Bronchial epithelial cell (primary cell): ENCODE measurements at regions not wholly inside any gene's neighbourhood (a gene's known extent, or its start where the extent isn't known, plus 50 kb on each side); places are given as distances from the start of the nearest gene placed in this dataset.
A peak's percentile ranks its signal among the peaks of the same experiment; 100 is the strongest.

ENCODE experiments used
- DNase-seq: peaks from one replicate; pipeline ENCODE4 v3.0.0-alpha.2; 2010; ENCODE audit warnings: low read depth
- FAIRE-seq: peaks from 2 replicates; lab custom pipeline; 2011; peaks lifted over from hg19 to GRCh38; lab: Jason Lieb, UNC
- H3K27me3 ChIP-seq: 2 replicates; pipeline ENCODE4 v1.5.1; 2011; ENCODE audit warnings: low read length; ENCODE audit not compliant: control insufficient read depth, insufficient read depth
- H3K36me3 ChIP-seq: 2 replicates; pipeline ENCODE4 v1.5.1; 2011; ENCODE audit warnings: low read length; ENCODE audit not compliant: control insufficient read depth, insufficient read depth
- H3K4me3 ChIP-seq: 2 replicates; pipeline ENCODE4 v1.5.1; 2011; ENCODE audit warnings: mild to moderate bottlenecking, low read depth, low read length, control low read depth
- TF ChIP-seq, protein P1 (sequence below): IDR thresholded peaks from 2 replicates; pipeline ENCODE4 v1.5.1; 2011; ENCODE audit warnings: mild to moderate bottlenecking, moderate library complexity, low read length, control low read depth, inconsistent platforms; ENCODE audit not compliant: insufficient read depth, severe bottlenecking

GRCh38 chr2:143953451-143954030 lies 566.4 kb downstream of the ZEB2 start:
- Histone ChIP-seq H3K36me3 (no peaks in the 10 kb centered on the region), H3K27me3 (no peaks in the 10 kb centered on the region), H3K4me3 (no peak overlapping the region)
- TF ChIP-seq, protein P1, sequence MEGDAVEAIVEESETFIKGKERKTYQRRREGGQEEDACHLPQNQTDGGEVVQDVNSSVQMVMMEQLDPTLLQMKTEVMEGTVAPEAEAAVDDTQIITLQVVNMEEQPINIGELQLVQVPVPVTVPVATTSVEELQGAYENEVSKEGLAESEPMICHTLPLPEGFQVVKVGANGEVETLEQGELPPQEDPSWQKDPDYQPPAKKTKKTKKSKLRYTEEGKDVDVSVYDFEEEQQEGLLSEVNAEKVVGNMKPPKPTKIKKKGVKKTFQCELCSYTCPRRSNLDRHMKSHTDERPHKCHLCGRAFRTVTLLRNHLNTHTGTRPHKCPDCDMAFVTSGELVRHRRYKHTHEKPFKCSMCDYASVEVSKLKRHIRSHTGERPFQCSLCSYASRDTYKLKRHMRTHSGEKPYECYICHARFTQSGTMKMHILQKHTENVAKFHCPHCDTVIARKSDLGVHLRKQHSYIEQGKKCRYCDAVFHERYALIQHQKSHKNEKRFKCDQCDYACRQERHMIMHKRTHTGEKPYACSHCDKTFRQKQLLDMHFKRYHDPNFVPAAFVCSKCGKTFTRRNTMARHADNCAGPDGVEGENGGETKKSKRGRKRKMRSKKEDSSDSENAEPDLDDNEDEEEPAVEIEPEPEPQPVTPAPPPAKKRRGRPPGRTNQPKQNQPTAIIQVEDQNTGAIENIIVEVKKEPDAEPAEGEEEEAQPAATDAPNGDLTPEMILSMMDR: no peak
- no peak for DNase-seq
- FAIRE-seq: no peak

DNA sequence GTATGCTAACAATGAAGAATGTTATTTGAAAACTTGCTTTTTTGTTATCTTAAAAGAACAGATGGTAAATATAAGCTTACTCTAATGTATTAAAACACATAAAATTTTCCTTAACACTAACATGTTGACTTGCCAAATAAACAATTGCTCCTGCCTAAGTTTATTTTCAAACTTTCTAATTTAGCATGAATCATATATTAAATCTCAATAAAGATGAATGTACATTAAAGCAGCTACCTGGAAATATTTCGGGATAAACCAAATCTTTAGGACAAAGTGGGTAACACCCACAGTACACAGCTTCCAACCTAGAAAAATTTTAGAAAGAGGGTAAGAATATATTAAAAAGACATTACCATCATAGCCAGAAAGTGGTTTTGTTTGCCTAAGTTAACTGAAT lies 567.4 kb downstream of the ZEB2 start:
- Histone ChIP-seq H3K4me3 (no peak overlapping the region), H3K36me3 (no peaks in the 10 kb centered on the region), H3K27me3 (no peaks in the 10 kb centered on the region)
- TF ChIP-seq, protein P1: no peak
- no peak for DNase-seq
- FAIRE-seq: no peak

DNA sequence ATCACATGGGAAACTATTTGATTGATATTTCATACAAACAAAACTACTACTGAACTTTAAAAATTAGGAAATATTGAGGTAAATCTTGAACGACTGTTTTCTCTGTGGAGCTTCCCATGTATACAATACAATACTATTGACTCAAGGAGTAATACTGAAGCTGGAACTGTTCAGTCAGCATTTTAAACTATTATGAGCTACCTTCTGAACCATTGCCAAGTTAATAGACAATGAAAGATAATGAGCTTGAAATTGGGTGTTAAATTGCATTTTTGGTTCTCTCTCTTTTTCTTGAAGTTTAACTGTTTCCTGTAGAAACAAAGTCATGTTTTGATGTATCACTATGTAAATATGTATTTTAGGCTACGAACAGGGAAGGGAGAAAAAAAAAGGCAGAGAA lies 569.2 kb downstream of the ZEB2 start:
- DNase-seq: peak; percentile 18
- H3K4me3 ChIP-seq: no peak overlapping the region
- H3K36me3 ChIP-seq: no peaks in the 10 kb centered on the region
- H3K27me3 ChIP-seq: no peaks in the 10 kb centered on the region
- TF ChIP-seq, protein P1: no peak
- no peak for FAIRE-seq

DNA sequence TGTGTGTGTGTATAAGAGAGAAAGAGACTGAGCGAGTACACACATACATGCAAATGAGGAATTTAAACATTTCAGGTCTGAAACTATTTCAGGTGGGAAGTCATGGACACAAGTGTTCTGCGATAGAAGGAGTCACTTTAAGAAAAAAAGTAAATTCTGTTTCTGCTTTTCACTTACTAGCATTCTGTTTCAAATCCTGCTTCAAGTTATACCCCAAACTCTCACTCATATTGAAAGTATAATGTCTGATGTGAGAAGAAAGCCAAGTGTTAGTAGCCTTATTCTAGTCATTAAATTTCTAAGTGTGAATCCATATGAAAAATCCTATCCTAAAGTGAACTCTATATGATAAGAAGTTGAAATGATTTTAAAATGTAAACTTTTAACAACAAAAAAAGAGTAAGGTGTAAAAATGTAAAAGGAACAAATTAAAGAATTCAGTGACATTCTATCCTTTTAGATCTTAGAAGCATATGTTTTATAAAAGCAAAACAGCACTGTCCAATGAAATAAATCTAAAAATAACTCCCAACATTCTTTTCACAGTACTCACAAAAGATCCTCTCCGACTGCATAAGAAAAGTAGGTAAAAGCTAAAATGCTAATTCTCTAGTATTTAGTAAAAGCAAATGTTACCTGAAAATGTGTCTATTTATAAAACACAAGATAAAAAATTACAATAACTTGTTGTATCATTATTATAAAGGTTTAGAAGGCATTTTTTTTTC lies 570.6 kb downstream of the ZEB2 start:
- DNase-seq: no peak
- FAIRE-seq: no peak
- Histone ChIP-seq H3K4me3 (no peak overlapping the region), H3K36me3 (no peaks in the 10 kb centered on the region), H3K27me3 (no peaks in the 10 kb centered on the region)
- TF ChIP-seq, protein P1: no peak

DNA sequence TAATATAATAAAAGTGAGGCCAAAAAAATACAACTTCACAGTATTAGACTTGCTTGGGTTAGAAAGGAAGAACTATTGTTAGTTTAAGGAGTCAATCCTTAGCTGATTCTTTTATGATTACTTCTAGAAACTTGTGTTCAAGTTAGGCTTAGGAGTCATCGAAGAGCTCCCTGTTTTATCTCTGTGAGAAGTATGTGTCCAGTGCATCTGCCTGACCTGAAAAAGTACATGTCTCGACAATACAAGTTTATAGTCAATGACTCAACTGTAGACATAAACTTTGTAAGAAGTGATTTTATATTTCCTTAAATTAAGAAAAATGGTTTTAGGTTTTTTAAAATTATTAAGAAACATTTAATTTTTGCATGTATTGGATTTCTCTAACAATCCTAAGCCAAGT lies 571.2 kb downstream of the ZEB2 start:
- H3K27me3 ChIP-seq: no peaks in the 10 kb centered on the region
- DNase-seq (peak; percentile 8), FAIRE-seq (no peak)
- TF ChIP-seq, protein P1: no peak
- H3K4me3 ChIP-seq: no peak overlapping the region
- H3K36me3 ChIP-seq: no peaks in the 10 kb centered on the region
